Mesendoderm (in vitro differentiated cells): ENCODE measurements at regions not wholly inside any gene's neighbourhood (a gene's known extent, or its start where the extent isn't known, plus 50 kb on each side); places are given as distances from the start of the nearest gene placed in this dataset.

Experiments
- DNase-seq: peaks from one replicate; pipeline ENCODE4 v3.0.0; 2013
- H2AK5ac ChIP-seq: 2 replicates; pipeline ENCODE4 v1.6.1; 2013; ENCODE audit warnings: low read length, inconsistent platforms
- H2BK120ac ChIP-seq: 2 replicates; pipeline ENCODE4 v1.6.1; 2013; ENCODE audit warnings: low read depth, mild to moderate bottlenecking, low read length, moderate library complexity, mixed read lengths
- H2BK15ac ChIP-seq: replicated peaks from 2 replicates; pipeline ENCODE4 v1.6.1; 2013; ENCODE audit warnings: low read depth, mild to moderate bottlenecking, moderate library complexity
- H2BK5ac ChIP-seq: 2 replicates; pipeline ENCODE4 v1.6.1; 2013; ENCODE audit warnings: low read length, inconsistent platforms
- H3K18ac ChIP-seq: 2 replicates; pipeline ENCODE4 v1.6.1; 2013; ENCODE audit warnings: mild to moderate bottlenecking, low read length, mixed read lengths
- H3K23ac ChIP-seq: one replicate; pipeline ENCODE4 v1.6.1; 2013; ENCODE audit warnings: low read length
- H3K27ac ChIP-seq: 2 replicates; pipeline ENCODE4 v1.5.1; 2013; ENCODE audit warnings: low read depth, mild to moderate bottlenecking, inconsistent platforms, low read length, moderate library complexity
- H3K27me3 ChIP-seq: 2 replicates; pipeline ENCODE4 v1.6.1; 2013; ENCODE audit warnings: low read length, control low read depth, mild to moderate bottlenecking, inconsistent platforms; ENCODE audit not compliant: insufficient read depth, poor library complexity
- H3K36me3 ChIP-seq: 2 replicates; pipeline ENCODE4 v1.6.1; 2013; ENCODE audit warnings: low read length, inconsistent platforms; ENCODE audit not compliant: control insufficient read depth, insufficient read depth
- H3K4ac ChIP-seq: one replicate; pipeline ENCODE4 v1.6.1; 2013; ENCODE audit warnings: low read depth, mild to moderate bottlenecking, low read length, moderate library complexity
- H3K4me1 ChIP-seq: 2 replicates; pipeline ENCODE4 v1.6.1; 2013; ENCODE audit warnings: low read depth, low read length, inconsistent platforms; ENCODE audit not compliant: control insufficient read depth
- H3K4me2 ChIP-seq: 2 replicates; pipeline ENCODE4 v1.6.1; 2013; ENCODE audit warnings: low read length
- H3K4me3 ChIP-seq: 2 replicates; pipeline ENCODE4 v1.5.1; 2013; ENCODE audit warnings: mild to moderate bottlenecking, low read length
- H3K56ac ChIP-seq: one replicate; pipeline ENCODE4 v1.6.1; 2013; ENCODE audit warnings: low read length
- H3K79me1 ChIP-seq: 2 replicates; pipeline ENCODE4 v1.6.1; 2013; ENCODE audit warnings: low read length, inconsistent platforms
- H3K79me2 ChIP-seq: 2 replicates; pipeline ENCODE4 v1.6.1; 2013; ENCODE audit warnings: mild to moderate bottlenecking, low read length; ENCODE audit not compliant: control insufficient read depth, insufficient read depth
- H3K9ac ChIP-seq: 2 replicates; pipeline ENCODE4 v1.6.1; 2013; ENCODE audit warnings: low read length, inconsistent platforms
- H4K5ac ChIP-seq: one replicate; pipeline ENCODE4 v1.6.1; 2013; ENCODE audit warnings: low read length
- H4K8ac ChIP-seq: one replicate; pipeline ENCODE4 v1.6.1; 2013; ENCODE audit warnings: low read depth, mild to moderate bottlenecking, control low read depth, low read length, moderate library complexity
- WGBS: extraction: QIAGEN DNeasy Blood & Tissue Kit; methylation state at CpG from one replicate; pipeline ENCODE4 v1.1.7; 2013; ENCODE audit warnings: low lambda C conversion rate, missing lambda C conversion rate; ENCODE audit not compliant: insufficient coverage; ENCODE audit errors: extremely low coverage; 5-methylcytosine and 5-hydroxymethylcytosine counted together

- Histone ChIP-seq H3K4me1 (no peaks in the 10 kb centered on the region), H3K36me3 (no peaks in the 10 kb centered on the region), H2BK120ac (no peak overlapping the region), H3K18ac (no peak overlapping the region), H3K9ac (no peak overlapping the region), H2BK15ac (no peak overlapping the region), H2BK5ac (no peak overlapping the region), H3K56ac (no peak overlapping the region), H3K79me2 (no peaks in the 10 kb centered on the region), H3K27ac (no peak overlapping the region), H3K4ac (no peak overlapping the region), H3K4me2 (no peak overlapping the region), H2AK5ac (no peak overlapping the region), H3K23ac (no peak overlapping the region), H4K8ac (no peak overlapping the region), H3K27me3 (no peaks in the 10 kb centered on the region), H3K79me1 (no peaks in the 10 kb centered on the region), H3K4me3 (no peak overlapping the region), H4K5ac (no peak overlapping the region)
- no peak for DNase-seq
- WGBS = no CpG with 5 or more reads among the region's 1 CpG
Observed at GRCh38 chr1:100607628-100608240, 69.8 kb downstream of the GPR88 start.

- H3K36me3 ChIP-seq = no peaks in the 10 kb centered on the region
- no peak overlapping the region for H2BK15ac ChIP-seq
- H3K79me1 ChIP-seq = no peaks in the 10 kb centered on the region
- no peak overlapping the region for H3K23ac ChIP-seq
- H3K18ac ChIP-seq = no peak overlapping the region
- H3K79me2 ChIP-seq = no peaks in the 10 kb centered on the region
- DNase-seq = no peak
- H2BK5ac ChIP-seq = no peak overlapping the region
- H4K8ac ChIP-seq = no peak overlapping the region
- H3K4me2 ChIP-seq = no peak overlapping the region
- H3K27ac ChIP-seq = no peak overlapping the region
- no peak overlapping the region for H3K4ac ChIP-seq
- no peak overlapping the region for H2AK5ac ChIP-seq
- no peak overlapping the region for H3K9ac ChIP-seq
- no CpG with 5 or more reads among the region's 3 CpGs for WGBS
- H3K27me3 ChIP-seq = no peaks in the 10 kb centered on the region
- no peak overlapping the region for H4K5ac ChIP-seq
- no peaks in the 10 kb centered on the region for H3K4me1 ChIP-seq
- no peak overlapping the region for H3K4me3 ChIP-seq
- no peak overlapping the region for H3K56ac ChIP-seq
- no peak overlapping the region for H2BK120ac ChIP-seq
Observed at GRCh38 chr1:100609849-100610248, 71.9 kb downstream of the GPR88 start.

GRCh38 chr1:100611086-100611485, 73.1 kb downstream of the GPR88 start:
- Histone ChIP-seq H2BK15ac (no peak overlapping the region), H4K5ac (no peak overlapping the region), H2AK5ac (no peak overlapping the region), H3K4me2 (no peak overlapping the region), H3K36me3 (no peaks in the 10 kb centered on the region), H3K23ac (no peak overlapping the region), H3K18ac (no peak overlapping the region), H3K79me1 (no peaks in the 10 kb centered on the region), H4K8ac (no peak overlapping the region), H2BK120ac (no peak overlapping the region), H3K56ac (no peak overlapping the region), H3K79me2 (no peaks in the 10 kb centered on the region), H2BK5ac (no peak overlapping the region), H3K27ac (no peak overlapping the region), H3K4me1 (no peaks in the 10 kb centered on the region), H3K27me3 (no peaks in the 10 kb centered on the region), H3K4ac (no peak overlapping the region), H3K9ac (no peak overlapping the region), H3K4me3 (no peak overlapping the region)
- DNase-seq = no peak
- WGBS = no CpG with 5 or more reads among the region's 3 CpGs

- WGBS = no CpG with 5 or more reads among the region's 3 CpGs
Observed at GRCh38 chr1:100612540-100612939, 74.6 kb downstream of the GPR88 start.

GRCh38 chr1:100613817-100614559, 76.0 kb downstream of the GPR88 start:
- DNase-seq = no peak
- H2BK120ac ChIP-seq = no peak overlapping the region
- WGBS = no CpG with 5 or more reads among the region's 3 CpGs
- H3K56ac ChIP-seq = no peak overlapping the region
- H4K8ac ChIP-seq = no peak overlapping the region
- no peak overlapping the region for H3K18ac ChIP-seq
- no peak overlapping the region for H2BK5ac ChIP-seq
- H2BK15ac ChIP-seq = no peak overlapping the region
- no peaks in the 10 kb centered on the region for H3K79me1 ChIP-seq
- H3K23ac ChIP-seq = no peak overlapping the region
- no peak overlapping the region for H3K9ac ChIP-seq
- no peak overlapping the region for H2AK5ac ChIP-seq
- no peaks in the 10 kb centered on the region for H3K36me3 ChIP-seq
- no peak overlapping the region for H3K4ac ChIP-seq
- H3K27ac ChIP-seq = no peak overlapping the region
- no peak overlapping the region for H3K4me3 ChIP-seq
- H3K4me2 ChIP-seq = no peak overlapping the region
- H3K4me1 ChIP-seq = no peaks in the 10 kb centered on the region
- no peaks in the 10 kb centered on the region for H3K79me2 ChIP-seq
- no peak overlapping the region for H4K5ac ChIP-seq
- H3K27me3 ChIP-seq = no peaks in the 10 kb centered on the region

More at GRCh38 chr1:100612540-100612939, 74.6 kb downstream of the GPR88 start:
- Histone ChIP-seq H3K23ac (no peak overlapping the region), H2BK120ac (no peak overlapping the region), H3K4me3 (no peak overlapping the region), H3K4ac (no peak overlapping the region), H3K79me1 (no peaks in the 10 kb centered on the region), H2BK5ac (no peak overlapping the region), H3K79me2 (no peaks in the 10 kb centered on the region), H3K4me1 (no peaks in the 10 kb centered on the region), H3K27me3 (no peaks in the 10 kb centered on the region), H3K36me3 (no peaks in the 10 kb centered on the region), H3K18ac (no peak overlapping the region), H3K9ac (no peak overlapping the region), H2AK5ac (no peak overlapping the region), H4K5ac (no peak overlapping the region), H3K4me2 (no peak overlapping the region), H2BK15ac (no peak overlapping the region), H3K56ac (no peak overlapping the region), H4K8ac (no peak overlapping the region), H3K27ac (no peak overlapping the region)
- no peak for DNase-seq
